Spleen (tissue), 7 donors: ENCODE measurements at regions not wholly inside any gene's neighbourhood (a gene's known extent, or its start where the extent isn't known, plus 50 kb on each side); places are given as distances from the start of the nearest gene placed in this dataset.

ENCODE experiments used
- CTCF ChIP-seq, 11 experiments: fragments of 200-600 bp in 7 of 11; fragments of 450-650 bp in 4 of 11; sonication (generic) in 4 of 11; IDR thresholded peaks in 8 of 11; conservative IDR thresholded peaks in 3 of 11; 1 replicate in 7 of 11; 2 replicates in 4 of 11; pipeline versions ENCODE4 v1.4.0 to v1.8.0; 2016 to 2021; ENCODE audit warnings: antibody characterized with exemption in 11 of 11, inconsistent platforms in 4 of 11, mild to moderate bottlenecking in 1 of 11
- POLR2A ChIP-seq, 3 donors: fragments of 450-650 bp; IDR thresholded peaks; one replicate each; pipeline ENCODE4 v1.5.1; 2017; ENCODE audit warnings: antibody characterized with exemption in 3 of 3, mild to moderate bottlenecking in 1 of 3
- POLR2AphosphoS5 ChIP-seq, 3 donors: sonication (generic); formaldehyde crosslinking; IDR thresholded peaks; one replicate each; pipeline ENCODE4 v1.5.1; 2017; ENCODE audit warnings: antibody characterized with exemption in 3 of 3
- donor health status: DM: no; HTN: no; CAD: no; lungs with moderate emphysema.
- donor health status: DM: no; HTN: no; CAD: no.
- donor health status: DM: no; HTN: no; CAD: no.

GRCh38 chr5:44565360-44565759, 176.1 kb upstream of the FGF10 start:
- no peak for TF ChIP-seq CTCF (IDR thresholded peaks at IDR 0.05 in 8 of 11, conservative IDR thresholded peaks at IDR 0.05 in 3 of 11)
- no peak for TF ChIP-seq POLR2AphosphoS5 (IDR thresholded peaks at IDR 0.05)
- TF ChIP-seq POLR2A (IDR thresholded peaks at IDR 0.05), result no peak
